WTC11 (cell line): ENCODE measurements at regions not wholly inside any gene's neighbourhood (a gene's known extent, or its start where the extent isn't known, plus 50 kb on each side); places are given as distances from the start of the nearest gene placed in this dataset.

Experiments used
- ATAC-seq: fragments of 200-7000 bp; cut with Tn5 transposase; 2 replicates; pipeline ENCODE4 v1.10.0; 2021; ENCODE audit warnings: mild to moderate bottlenecking, moderate library complexity
- CTCF ChIA-PET: fragments of 300-600 bp; sonication (Branson Sonifier 250); formaldehyde crosslinking; loops from one replicate; lab custom pipeline; 2021; ENCODE audit warnings: antibody characterized with exemption; lab: Charles Lee
- POLR2A ChIA-PET: fragments of 350-600 bp; sonication (Branson Sonifier 250); formaldehyde crosslinking; loops from one replicate; lab custom pipeline; 2021; ENCODE audit warnings: antibody characterized with exemption; lab: Charles Lee
- DNase-seq: peaks from one replicate; pipeline ENCODE4 v3.0.0; 2021; ENCODE audit warnings: low spot score
- H3K27ac Mint-ChIP-seq: 2 replicates; pipeline ENCODE4 v1.8.0; 2021; ENCODE audit warnings: mixed read lengths
- H3K27me3 Mint-ChIP-seq: 2 replicates; pipeline ENCODE4 v1.8.0; 2021; ENCODE audit warnings: low read depth, mild to moderate bottlenecking, moderate library complexity, mixed read lengths
- H3K36me3 Mint-ChIP-seq: 2 replicates; pipeline ENCODE4 v1.8.0; 2021; ENCODE audit warnings: mixed read lengths
- H3K4me1 Mint-ChIP-seq: 2 replicates; pipeline ENCODE4 v1.8.0; 2022; ENCODE audit warnings: mixed read lengths
- H3K4me3 Mint-ChIP-seq: 2 replicates; pipeline ENCODE4 v1.8.0; 2021; ENCODE audit warnings: mild to moderate bottlenecking, moderate library complexity, mixed read lengths
- H3K9me3 Mint-ChIP-seq: 2 replicates; pipeline ENCODE4 v1.8.0; 2021; ENCODE audit warnings: mixed read lengths
- ATF2 ChIP-seq: sonication (generic); formaldehyde crosslinking; IDR thresholded peaks from 2 replicates; pipeline ENCODE4 v1.8.1; 2022; ENCODE audit warnings: low read depth, missing genetic modification reagents, borderline replicate concordance
- E2F4 ChIP-seq: sonication (generic); formaldehyde crosslinking; IDR thresholded peaks from 2 replicates; pipeline ENCODE4 v1.8.1; 2022; ENCODE audit warnings: low read depth, mild to moderate bottlenecking, moderate library complexity, missing genetic modification reagents, borderline replicate concordance
- ELF4 ChIP-seq: sonication (generic); formaldehyde crosslinking; IDR thresholded peaks from 2 replicates; pipeline ENCODE4 v1.8.1; 2022; ENCODE audit warnings: low read depth, mild to moderate bottlenecking, moderate library complexity, missing genetic modification reagents
- FOXP4 ChIP-seq: sonication (generic); formaldehyde crosslinking; IDR thresholded peaks from 2 replicates; pipeline ENCODE4 v1.8.0; 2022; ENCODE audit warnings: mild to moderate bottlenecking, missing genetic modification reagents
- GTF2I ChIP-seq: fragments of 250-450 bp; sonication (Bioruptor Pico); conservative IDR thresholded peaks from 2 replicates; pipeline ENCODE4 v1.4.0; 2021; ENCODE audit warnings: mild to moderate bottlenecking
- HMGA2 ChIP-seq: fragments of 250-450 bp; sonication (Bioruptor Pico); IDR thresholded peaks from 2 replicates; pipeline ENCODE4 v1.4.0; 2021; ENCODE audit warnings: mild to moderate bottlenecking, moderate library complexity
- JAZF1 ChIP-seq: fragments of 250-450 bp; sonication (Bioruptor Pico); IDR thresholded peaks from 2 replicates; pipeline ENCODE4 v1.9.0; 2021; ENCODE audit warnings: moderate library complexity, mild to moderate bottlenecking, inconsistent platforms
- NR2C2 ChIP-seq: sonication (generic); formaldehyde crosslinking; IDR thresholded peaks from 2 replicates; pipeline ENCODE4 v1.8.0; 2022; ENCODE audit warnings: mild to moderate bottlenecking, missing genetic modification reagents
- PREB ChIP-seq: sonication (generic); formaldehyde crosslinking; IDR thresholded peaks from 2 replicates; pipeline ENCODE4 v1.8.1; 2022; ENCODE audit warnings: mild to moderate bottlenecking, missing genetic modification reagents, moderate library complexity, borderline replicate concordance
- RELA ChIP-seq: sonication (generic); formaldehyde crosslinking; IDR thresholded peaks from 2 replicates; pipeline ENCODE4 v1.8.1; 2022; ENCODE audit warnings: missing genetic modification reagents, mild to moderate bottlenecking, borderline replicate concordance
- SOX15 ChIP-seq: fragments of 250-450 bp; sonication (Bioruptor Pico); IDR thresholded peaks from 2 replicates; pipeline ENCODE4 v1.9.0; 2021; ENCODE audit warnings: mild to moderate bottlenecking
- ZBTB21 ChIP-seq: sonication (generic); formaldehyde crosslinking; IDR thresholded peaks from 2 replicates; pipeline ENCODE4 v1.8.1; 2023; ENCODE audit warnings: mild to moderate bottlenecking, missing genetic modification reagents, borderline replicate concordance
- ZNF219 ChIP-seq: sonication (generic); formaldehyde crosslinking; IDR thresholded peaks from 2 replicates; pipeline ENCODE4 v1.8.0; 2023; ENCODE audit warnings: missing genetic modification reagents, mild to moderate bottlenecking, borderline replicate concordance
- ZNF232 ChIP-seq: sonication (generic); formaldehyde crosslinking; IDR thresholded peaks from 2 replicates; pipeline ENCODE4 v1.8.0; 2022; ENCODE audit warnings: mild to moderate bottlenecking, missing genetic modification reagents
- ZNF423 ChIP-seq: fragments of 250-450 bp; sonication (Bioruptor Pico); IDR thresholded peaks from 2 replicates; pipeline ENCODE4 v2.1.2; 2022; ENCODE audit warnings: mild to moderate bottlenecking, moderate library complexity

GRCh38 chr4:151472711-151473110 is 63.7 kb downstream of the FHIP1A start:
- Mint-ChIP-seq H3K4me1 (peaks cover 58% of the 10 kb centered on the region), H3K36me3 (no peaks in the 10 kb centered on the region), H3K27me3 (no peaks in the 10 kb centered on the region), H3K27ac (peak overlapping the region; percentile 32), H3K4me3 (no peak overlapping the region), H3K9me3 (peaks cover 3% of the 10 kb centered on the region; the same call in 1 of the 2 replicates)
- TF ChIP-seq NR2C2 (CRISPR knock-in tag) (no peak), GTF2I (no peak), ELF4 (CRISPR knock-in tag) (no peak), HMGA2 (CRISPR knock-in tag) (no peak), SOX15 (CRISPR knock-in tag) (no peak), ATF2 (CRISPR knock-in tag) (no peak)
- no peak for ATAC-seq
- no peak for DNase-seq
- CTCF ChIA-PET = interaction anchor here (1.1 to 1.7 kb wide), 2 partner anchors 17 kb away, joined by 3 to 5 read pairs; no protein-coding TSS in a partner anchor
- POLR2A ChIA-PET = no interaction called here

- Mint-ChIP-seq H3K4me3 (no peak overlapping the region), H3K4me1 (peaks cover 58% of the 10 kb centered on the region), H3K9me3 (peaks cover 3% of the 10 kb centered on the region; the same call in 1 of the 2 replicates), H3K27ac (peak overlapping the region; percentile 92; the same call in 1 of the 2 replicates), H3K36me3 (no peaks in the 10 kb centered on the region), H3K27me3 (no peaks in the 10 kb centered on the region)
- POLR2A ChIA-PET = no interaction called here
- ATAC-seq (no peak), DNase-seq (no peak)
- TF ChIP-seq RELA (CRISPR knock-in tag) (no peak), JAZF1 (no peak), E2F4 (CRISPR knock-in tag) (no peak)
- CTCF ChIA-PET = interaction anchor here (1.1 to 1.7 kb wide), 2 partner anchors 16 to 18 kb away, joined by 3 to 5 read pairs; no protein-coding TSS in a partner anchor
Observed at GRCh38 chr4:151473521-151474097, 64.6 kb downstream of the FHIP1A start.

- ChIA-PET POLR2A (interaction anchor here (0.7 kb wide), 1 partner anchor 10 kb away, joined by 3 read pairs; no protein-coding TSS in a partner anchor), CTCF (interaction anchor here (0.7 to 1.4 kb wide), 2 partner anchors 9 to 113 kb away, joined by 3 to 6 read pairs; no protein-coding TSS in a partner anchor)
- TF ChIP-seq FOXP4 (CRISPR knock-in tag) (no peak), PREB (CRISPR knock-in tag) (no peak), ZNF219 (CRISPR knock-in tag) (no peak), ZBTB21 (no peak), ZNF232 (CRISPR knock-in tag) (no peak), ZNF423 (CRISPR knock-in tag) (no peak)
- Mint-ChIP-seq H3K36me3 (no peaks in the 10 kb centered on the region), H3K9me3 (peaks cover 3% of the 10 kb centered on the region; the same call in 1 of the 2 replicates), H3K4me1 (peaks cover 57% of the 10 kb centered on the region), H3K27me3 (no peaks in the 10 kb centered on the region), H3K4me3 (no peak overlapping the region), H3K27ac (peak overlapping the region; percentile 46)
- peak; percentile 74 for ATAC-seq
- DNase-seq = no peak
Observed at GRCh38 chr4:151475035-151475714, 66.2 kb downstream of the FHIP1A start.
